Keratinocyte (primary cell): ENCODE measurements at regions not wholly inside any gene's neighbourhood (a gene's known extent, or its start where the extent isn't known, plus 50 kb on each side); places are given as distances from the start of the nearest gene placed in this dataset.

Source experiments
- DNase-seq: peaks from one replicate; pipeline ENCODE4 v3.0.0-alpha.2; 2011; ENCODE audit warnings: low read depth, missing footprints, low spot score
- FAIRE-seq: peaks from 2 replicates; lab custom pipeline; 2011; peaks lifted over from hg19 to GRCh38; lab: Jason Lieb, UNC
- H2AFZ ChIP-seq: 2 replicates; pipeline ENCODE4 v1.6.0; 2012; ENCODE audit warnings: low read length, control low read depth, inconsistent platforms; ENCODE audit not compliant: control insufficient read depth
- H3K27ac ChIP-seq: 2 replicates; pipeline ENCODE4 v1.5.1; 2011; ENCODE audit warnings: low read length; ENCODE audit not compliant: control insufficient read depth, insufficient read depth
- H3K27me3 ChIP-seq: 3 replicates; pipeline ENCODE4 v1.6.0; 2011; ENCODE audit warnings: low read length; ENCODE audit not compliant: control insufficient read depth, insufficient read depth; ENCODE audit errors: extremely low read depth
- H3K36me3 ChIP-seq, 2 experiments: 2 replicates in 1 of 2; 3 replicates in 1 of 2; pipeline ENCODE4 v1.5.1; 2011; ENCODE audit warnings: low read length in 2 of 2, mild to moderate bottlenecking in 1 of 2; ENCODE audit not compliant: control insufficient read depth in 2 of 2, insufficient read depth in 2 of 2; ENCODE audit errors: extremely low read depth in 1 of 2
- H3K4me1 ChIP-seq: 3 replicates; pipeline ENCODE4 v1.5.1; 2011; ENCODE audit warnings: low read length; ENCODE audit not compliant: control insufficient read depth, insufficient read depth; ENCODE audit errors: extremely low read depth
- H3K4me2 ChIP-seq: 3 replicates; pipeline ENCODE4 v1.6.0; 2011; ENCODE audit warnings: low read depth, low read length; ENCODE audit not compliant: control insufficient read depth, insufficient read depth; ENCODE audit errors: extremely low read depth
- H3K4me3 ChIP-seq, 3 experiments: fragments of 200-600 bp in 1 of 3; sonication (generic) in 1 of 3; 2 replicates in 2 of 3; 3 replicates in 1 of 3; pipeline ENCODE4 v1.5.1; 2011 to 2016; ENCODE audit warnings: low read length in 3 of 3, mild to moderate bottlenecking in 3 of 3, control low read depth in 2 of 3, inconsistent platforms in 1 of 3, low read depth in 1 of 3, mixed read lengths in 1 of 3, mixed run types in 1 of 3, moderate library complexity in 1 of 3; ENCODE audit not compliant: control insufficient read depth in 2 of 3, insufficient read depth in 2 of 3; ENCODE audit errors: extremely low read depth in 1 of 3
- H3K79me2 ChIP-seq: 2 replicates; pipeline ENCODE4 v1.6.0; 2012; ENCODE audit warnings: low read length; ENCODE audit not compliant: control insufficient read depth, insufficient read depth
- H3K9ac ChIP-seq: 3 replicates; pipeline ENCODE4 v1.6.0; 2011; ENCODE audit warnings: low read length; ENCODE audit not compliant: control insufficient read depth, insufficient read depth; ENCODE audit errors: extremely low read depth
- H3K9me1 ChIP-seq: 3 replicates; pipeline ENCODE4 v1.6.0; 2011; ENCODE audit warnings: low read length; ENCODE audit not compliant: control insufficient read depth, insufficient read depth; ENCODE audit errors: extremely low read depth
- H3K9me3 ChIP-seq: 2 replicates; pipeline ENCODE4 v1.5.1; 2012; ENCODE audit warnings: low read depth, low read length; ENCODE audit not compliant: control insufficient read depth
- H4K20me1 ChIP-seq: 3 replicates; pipeline ENCODE4 v1.6.0; 2011; ENCODE audit warnings: low read length; ENCODE audit not compliant: control insufficient read depth, insufficient read depth; ENCODE audit errors: extremely low read depth
- CTCF ChIP-seq, 3 experiments: IDR thresholded peaks in 1 of 3; conservative IDR thresholded peaks in 1 of 3; optimal IDR thresholded peaks in 1 of 3; 2 replicates in 2 of 3; 3 replicates in 1 of 3; pipeline versions ENCODE3 to v1.5.1; 2011; ENCODE audit warnings: low read length in 3 of 3, mild to moderate bottlenecking in 3 of 3, moderate library complexity in 2 of 3, control low read depth in 1 of 3, inconsistent platforms in 1 of 3; ENCODE audit not compliant: insufficient read depth in 2 of 3; ENCODE audit errors: extremely low read depth in 1 of 3
- EZH2 ChIP-seq: IDR thresholded peaks from one replicate; pipeline ENCODE4 v1.6.1; 2012; ENCODE audit warnings: inconsistent platforms, mild to moderate bottlenecking, low read length, moderate library complexity
- dilution Hi-C: fragments of 300-500 bp; cut with MboI; formaldehyde crosslinking; loops from one replicate; pipeline ENCODE4 v1.7.0; 2020; ENCODE audit warnings: low sequenced_read_pairs; ENCODE audit not compliant: extremely low pct_ligation_motif_present

- Histone ChIP-seq H3K9ac (no peak overlapping the region), H3K36me3 (no peaks in the 10 kb centered on the region), H3K79me2 (no peaks in the 10 kb centered on the region), H4K20me1 (no peaks in the 10 kb centered on the region), H3K27ac (no peak overlapping the region), H3K9me3 (no peaks in the 10 kb centered on the region), H3K4me1 (no peaks in the 10 kb centered on the region), H2AFZ (no peak overlapping the region), H3K9me1 (no peaks in the 10 kb centered on the region), H3K4me3 (no peak overlapping the region), H3K27me3 (no peaks in the 10 kb centered on the region), H3K4me2 (no peak overlapping the region)
- no peak for DNase-seq
- TF ChIP-seq EZH2 (no peak), CTCF (optimal IDR thresholded peaks at IDR 0.05 in 1 of 3, IDR thresholded peaks at IDR 0.05 in 1 of 3, conservative IDR thresholded peaks at IDR 0.05 in 1 of 3; ENCODE audit: extremely low read depth in 1 of 3, insufficient read depth in 2 of 3, low read length in 3 of 3) (no peak)
- dilution Hi-C loops, result no loop called here
- no peak for FAIRE-seq
Observed at GRCh38 chr4:22910200-22910599, 217.5 kb downstream of the GBA3 start.

GRCh38 chr4:22906045-22906444, 213.3 kb downstream of the GBA3 start:
- dilution Hi-C loops, result no loop called here
- no peaks in the 10 kb centered on the region for H3K36me3 ChIP-seq

More at GRCh38 chr4:22906045-22906444, 213.3 kb downstream of the GBA3 start:
- H3K9me3 ChIP-seq, result no peaks in the 10 kb centered on the region
- no peaks in the 10 kb centered on the region for H4K20me1 ChIP-seq
- DNase-seq (no peak), FAIRE-seq (no peak)
- no peak overlapping the region for H3K4me2 ChIP-seq
- TF ChIP-seq EZH2 (no peak), CTCF (optimal IDR thresholded peaks at IDR 0.05 in 1 of 3, IDR thresholded peaks at IDR 0.05 in 1 of 3, conservative IDR thresholded peaks at IDR 0.05 in 1 of 3; ENCODE audit: extremely low read depth in 1 of 3, insufficient read depth in 2 of 3, low read length in 3 of 3) (no peak)
- H3K79me2 ChIP-seq, result no peaks in the 10 kb centered on the region
- no peaks in the 10 kb centered on the region for H3K27me3 ChIP-seq
- H2AFZ ChIP-seq, result no peak overlapping the region
- no peak overlapping the region for H3K9ac ChIP-seq
- no peak overlapping the region for H3K4me3 ChIP-seq
- no peaks in the 10 kb centered on the region for H3K9me1 ChIP-seq
- H3K27ac ChIP-seq, result no peak overlapping the region
- H3K4me1 ChIP-seq, result no peaks in the 10 kb centered on the region
